SK-MEL-5 (cell line): ENCODE measurements at regions not wholly inside any gene's neighbourhood (a gene's known extent, or its start where the extent isn't known, plus 50 kb on each side); places are given as distances from the start of the nearest gene placed in this dataset.
A peak's percentile ranks its signal among the peaks of the same experiment; 100 is the strongest.
"Not testable (repeated sequence)": the region's sequence is repeated elsewhere in the genome, so short reads cannot be mapped to it uniquely, and the experiment has no call there.

Experiments
- DNase-seq: peaks from one replicate; pipeline ENCODE4 v3.0.0-alpha.2; 2016; ENCODE audit warnings: low read depth, low spot score
- in situ Hi-C: cut with HindIII; loops from 2 replicates; pipeline ENCODE4 v1.10.0; 2016; ENCODE audit warnings: low sequenced_read_pairs, high pct_unique_total_duplicates, low pct_unique_long_range_greater_than_20kb

- DNase-seq, result peak; percentile 46
- in situ Hi-C loops, result no loop called here
These were observed 159.5 kb upstream of the MAST4 start for GRCh38 chr5:66436721-66437120.

DNA sequence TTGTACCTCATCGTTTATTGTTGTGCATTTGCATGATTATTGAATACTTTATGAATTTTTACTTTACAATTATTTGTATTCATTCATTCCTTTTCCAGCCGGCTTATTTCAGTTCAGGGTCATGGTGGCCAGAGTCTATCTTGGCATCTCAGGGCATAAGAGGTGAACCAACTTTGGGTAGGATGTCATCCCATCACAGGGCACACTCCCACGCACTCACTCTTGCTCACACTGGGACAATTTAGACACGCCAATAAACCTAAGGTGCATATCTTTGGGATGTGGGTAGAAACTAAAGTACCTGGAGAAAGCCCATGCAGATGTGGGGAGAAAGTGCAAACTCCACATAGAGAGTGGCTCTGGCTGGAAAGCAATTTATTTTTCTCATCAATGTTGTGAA lies 158.1 kb upstream of the MAST4 start:
- in situ Hi-C loops, result no loop called here

GRCh38 chr5:66438696-66439095 lies 157.5 kb upstream of the MAST4 start:
- no peak for DNase-seq
- in situ Hi-C loops, result no loop called here

More for the DNA sequence above, 158.1 kb upstream of the MAST4 start:
- no peak for DNase-seq

- DNase-seq, result peak; percentile 81
- in situ Hi-C loops, result no loop called here
These were observed 156.0 kb upstream of the MAST4 start for GRCh38 chr5:66440202-66440680.

DNA sequence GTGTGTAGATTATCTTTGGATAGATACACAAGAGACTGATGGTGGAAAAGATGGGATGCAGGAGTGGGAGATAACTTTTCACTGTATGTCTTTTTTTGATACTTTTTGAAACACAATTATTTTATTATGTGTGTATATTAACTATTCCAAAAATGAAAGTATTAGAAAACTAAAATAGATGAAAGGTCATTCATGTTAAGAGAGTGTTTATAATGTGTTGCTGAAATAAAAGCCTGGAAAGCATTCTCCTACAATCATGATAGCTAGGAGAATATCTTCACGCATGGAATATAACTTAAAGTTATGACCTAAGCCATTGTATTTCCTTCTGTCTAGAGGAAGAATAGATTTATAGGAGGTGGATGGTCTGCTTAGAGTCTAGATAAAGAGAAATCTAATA lies 154.8 kb upstream of the MAST4 start:
- in situ Hi-C loops, result no loop called here
- DNase-seq, result no peak

DNA sequence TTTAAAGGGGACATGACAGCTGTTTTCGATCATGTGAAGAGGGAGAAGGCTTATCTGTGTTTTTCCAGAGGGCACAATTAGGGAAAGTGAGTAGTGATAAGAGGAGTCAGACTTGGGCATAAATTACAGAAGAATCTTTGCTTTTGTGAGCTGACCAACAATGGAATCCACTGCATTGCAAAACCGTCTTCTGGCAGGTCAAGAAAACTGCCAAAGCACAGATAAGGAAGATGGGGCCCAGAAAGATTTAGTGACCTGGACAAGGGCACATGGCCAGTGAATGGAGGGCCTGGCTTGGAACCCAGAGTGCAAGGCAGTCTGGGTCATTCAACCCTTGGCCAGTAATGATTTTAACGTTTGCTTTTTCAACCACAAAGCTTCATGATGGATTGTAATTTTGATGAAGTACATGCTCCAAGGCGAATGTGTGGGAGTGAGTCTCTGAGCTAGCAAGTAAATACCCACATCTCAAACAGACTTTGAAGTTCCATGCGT lies 153.2 kb upstream of the MAST4 start:
- no peak for DNase-seq
- in situ Hi-C loops, result no loop called here

DNA sequence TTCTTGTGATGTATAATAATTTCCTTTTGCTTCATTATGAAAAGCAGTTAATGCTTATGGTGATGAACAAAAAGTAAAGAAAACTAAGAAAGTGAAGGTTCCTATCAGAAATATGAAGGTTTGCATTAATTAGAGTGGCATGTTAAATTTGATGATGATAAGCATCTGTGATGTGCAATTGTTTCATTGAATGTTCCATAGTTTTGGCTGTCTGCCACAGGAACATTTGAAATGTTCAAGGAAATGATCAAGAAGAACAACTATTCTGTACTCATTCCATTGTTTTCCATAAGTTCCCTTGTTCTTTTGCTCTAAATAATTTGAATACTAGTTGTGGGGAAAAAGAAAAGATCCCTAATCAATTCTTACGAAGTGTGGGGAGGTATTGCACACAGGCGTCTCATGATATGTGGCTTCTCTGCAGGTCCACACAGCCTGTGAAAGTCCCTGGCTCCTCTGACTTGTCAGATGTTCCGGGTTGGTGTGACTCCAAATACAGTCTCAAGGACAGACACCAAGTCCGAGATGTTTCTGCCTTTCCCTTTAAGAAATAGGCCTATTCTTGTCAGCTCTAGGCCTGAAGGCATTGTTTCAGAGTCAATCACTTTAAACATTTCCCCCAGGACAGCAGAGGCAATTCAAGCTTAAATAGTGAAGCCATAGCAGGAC lies 152.6 kb upstream of the MAST4 start:
- no peak for DNase-seq
- in situ Hi-C loops, result no loop called here

- DNase-seq, in situ Hi-C loops: not testable (repeated sequence)
These were observed 148.1 kb upstream of the MAST4 start for GRCh38 chr5:66448070-66448469.

- no peak for DNase-seq
- in situ Hi-C loops, result no loop called here
These were observed 146.0 kb upstream of the MAST4 start for GRCh38 chr5:66450237-66450636.

DNA sequence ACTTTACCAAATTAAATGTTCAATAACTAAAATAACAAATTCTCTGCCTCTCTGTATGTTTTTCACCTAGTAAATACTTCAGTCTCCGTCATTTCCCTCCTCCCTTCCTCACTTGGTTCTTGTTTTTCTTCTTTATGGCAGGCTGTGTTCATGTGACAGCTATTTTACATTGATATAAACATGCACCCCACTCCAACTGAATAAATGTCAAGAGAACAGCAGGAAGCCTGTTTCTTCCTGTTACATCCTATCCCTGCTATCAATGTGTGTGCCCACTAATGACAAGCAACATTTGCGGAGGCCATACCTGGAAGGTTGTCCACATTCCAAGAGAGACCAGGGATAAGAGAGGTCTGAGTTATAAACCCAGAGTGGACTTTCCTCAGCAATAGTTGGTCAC lies 145.2 kb upstream of the MAST4 start:
- in situ Hi-C loops, result no loop called here
- DNase-seq, result no peak

DNA sequence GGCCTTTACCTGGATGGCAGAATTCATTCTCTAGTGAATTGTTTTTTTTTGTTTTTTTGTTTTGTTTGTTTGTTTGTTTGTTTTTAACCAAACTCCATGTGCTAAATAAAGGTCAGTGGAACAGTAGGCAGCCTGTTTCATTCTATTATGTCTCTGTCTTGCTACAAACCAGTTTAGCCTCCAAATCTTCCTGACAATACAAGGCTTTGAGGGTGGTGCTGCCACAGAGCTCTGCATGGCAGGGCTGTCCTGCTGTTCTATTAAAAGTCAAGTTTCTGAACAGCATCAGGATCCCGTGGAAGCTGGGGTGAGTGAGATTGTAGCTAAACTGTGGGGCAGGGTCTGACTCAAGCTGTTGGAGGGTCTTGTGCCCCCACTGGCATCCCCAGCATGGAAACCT lies 144.1 kb upstream of the MAST4 start:
- in situ Hi-C loops, result no loop called here
- DNase-seq, result no peak

DNA sequence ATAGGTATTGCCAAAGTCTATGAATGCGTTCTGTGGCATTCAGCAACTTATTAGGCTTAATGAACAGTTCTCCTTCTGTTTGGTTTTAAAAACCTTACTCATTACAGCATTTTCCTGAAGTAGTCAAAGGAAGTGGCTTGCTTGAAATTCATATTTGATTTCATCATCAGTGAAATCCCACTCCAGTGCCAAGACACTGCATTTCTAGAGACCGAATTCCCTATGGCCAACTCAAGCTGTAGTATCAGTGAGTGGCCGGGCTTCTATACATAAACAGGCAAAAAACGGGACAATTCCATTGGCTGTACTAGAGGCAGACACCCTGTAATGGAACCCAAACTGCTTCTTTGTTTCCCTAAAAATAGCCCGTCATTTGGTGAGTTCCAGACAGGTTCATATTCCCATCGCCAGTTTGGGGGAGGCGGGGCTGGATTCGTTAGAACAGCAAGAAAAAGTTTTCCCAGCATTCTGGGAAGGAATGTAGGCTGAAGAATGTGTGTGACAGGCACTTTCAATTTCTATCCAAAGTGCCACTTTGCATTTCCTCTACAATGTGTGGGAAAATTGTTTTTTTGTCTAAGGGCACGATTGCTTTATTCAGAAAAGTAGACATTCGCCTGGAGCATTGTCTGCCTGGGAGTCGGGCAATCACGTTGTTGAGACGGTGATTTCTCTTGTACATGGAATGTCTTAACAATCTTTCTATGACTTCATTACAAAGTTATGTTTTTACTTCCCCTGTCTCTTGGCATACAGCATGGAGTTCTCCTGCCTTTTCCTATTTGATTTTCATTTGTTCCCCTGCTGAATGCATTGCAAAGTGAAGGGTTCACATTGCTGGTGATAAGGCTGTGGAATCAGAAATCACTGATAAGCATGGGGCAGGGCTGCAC lies 141.8 kb upstream of the MAST4 start:
- in situ Hi-C loops, result no loop called here

DNA sequence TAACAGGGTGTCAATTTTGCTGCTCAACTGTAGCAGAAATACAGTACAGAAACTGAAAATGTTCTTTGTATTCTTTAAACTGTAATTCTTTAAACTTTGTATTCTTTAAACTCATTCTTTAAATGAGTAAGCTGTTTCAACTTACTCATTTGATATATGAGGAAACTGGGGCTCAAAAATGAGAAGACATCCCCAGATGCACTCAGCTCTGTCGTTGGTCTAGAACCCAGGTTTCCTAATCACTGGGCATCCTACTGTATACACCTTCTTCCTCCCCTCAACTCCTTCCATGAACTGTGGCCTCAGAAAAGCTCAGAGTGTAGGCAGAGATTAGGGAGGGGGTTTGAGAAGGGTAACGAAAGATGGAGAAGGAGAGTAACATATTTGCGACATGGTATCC lies 136.5 kb upstream of the MAST4 start:
- DNase-seq, result no peak
- in situ Hi-C loops, result no loop called here

More for the DNA sequence above, 141.8 kb upstream of the MAST4 start:
- no peak for DNase-seq

- in situ Hi-C loops, result no loop called here
- no peak for DNase-seq
These were observed 128.6 kb upstream of the MAST4 start for GRCh38 chr5:66467564-66467963.

DNA sequence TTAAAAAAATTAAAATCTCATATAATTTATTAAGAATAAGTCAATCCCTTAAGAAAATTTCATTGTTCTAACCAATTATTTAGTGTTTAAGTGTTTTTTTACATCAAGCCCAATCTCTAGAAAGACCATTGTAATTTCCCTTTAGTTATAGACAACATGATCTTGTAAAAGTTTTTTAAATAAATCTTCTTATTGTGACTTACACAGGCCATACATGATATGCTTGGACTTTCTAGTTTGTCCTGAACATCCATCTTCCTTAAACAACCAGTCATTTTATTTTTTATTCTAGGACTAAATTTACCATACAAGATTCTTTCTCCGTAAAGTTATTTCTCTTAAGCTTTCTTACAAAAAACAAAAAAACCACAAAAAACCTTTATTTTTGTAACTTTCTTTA lies 126.5 kb upstream of the MAST4 start:
- in situ Hi-C loops, result no loop called here
- no peak for DNase-seq

GRCh38 chr5:66472010-66472409 lies 124.2 kb upstream of the MAST4 start:
- DNase-seq, result no peak
- in situ Hi-C loops, result no loop called here

DNA sequence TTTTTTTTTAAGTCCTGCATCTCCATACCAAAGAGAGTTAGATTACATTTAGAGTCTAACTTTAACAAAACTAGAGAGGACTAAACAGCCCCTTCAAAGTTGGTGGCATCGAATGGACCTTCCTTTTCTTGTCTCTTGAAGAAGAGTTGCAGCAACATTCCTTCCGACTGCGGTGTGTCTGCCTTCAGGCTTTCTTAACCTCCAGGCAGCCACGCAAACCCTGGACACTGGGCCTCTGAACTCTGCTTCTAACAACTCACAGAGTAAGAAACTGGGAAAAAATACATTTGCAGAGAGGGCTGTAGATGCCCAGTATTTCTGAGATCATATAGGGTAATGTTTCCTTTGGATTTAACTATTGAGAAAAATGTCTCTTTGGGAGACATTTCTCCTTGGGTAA lies 120.5 kb upstream of the MAST4 start:
- in situ Hi-C loops, result no loop called here
- DNase-seq, result no peak

- no peak for DNase-seq
- in situ Hi-C loops, result no loop called here
These were observed 118.6 kb upstream of the MAST4 start for GRCh38 chr5:66477596-66477995.

DNA sequence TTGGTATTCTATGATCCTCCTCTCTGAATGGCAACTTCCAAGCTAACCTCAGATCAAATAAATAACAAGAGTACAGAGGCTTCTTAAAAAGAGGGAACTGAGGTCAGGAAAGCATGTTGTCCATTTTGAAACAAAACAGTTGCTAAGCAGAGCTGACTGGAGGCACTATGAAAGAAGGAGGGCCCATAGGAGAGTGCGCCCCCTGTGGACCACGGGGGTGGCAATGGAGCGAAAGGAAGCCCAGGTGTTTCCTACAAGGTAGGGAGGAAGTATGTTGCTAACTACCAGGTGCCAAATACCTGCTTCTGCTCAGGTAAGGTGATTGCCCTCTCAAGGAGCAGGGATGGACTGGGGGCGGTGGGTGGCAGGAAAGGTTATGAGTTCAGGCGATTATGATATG lies 101.8 kb upstream of the MAST4 start:
- in situ Hi-C loops, result no loop called here
- peak; percentile 47 for DNase-seq
